K562 (cell line): ENCODE measurements at regions not wholly inside any gene's neighbourhood (a gene's known extent, or its start where the extent isn't known, plus 50 kb on each side); places are given as distances from the start of the nearest gene placed in this dataset.

Experiments used
- CBFB ChIP-seq: sonication (generic); formaldehyde crosslinking; IDR thresholded peaks from 2 replicates; pipeline ENCODE4 v1.4.0; 2020; ENCODE audit warnings: mild to moderate bottlenecking, missing genetic modification reagents
- CEBPB ChIP-seq: fragments of 450-650 bp; IDR thresholded peaks from 2 replicates; pipeline ENCODE4 v1.6.1; 2016; ENCODE audit warnings: missing genetic modification characterization, missing compliant biosample characterization
- CHD2 ChIP-seq: IDR thresholded peaks from 2 replicates; pipeline ENCODE4 v1.6.1; 2011; ENCODE audit warnings: low read depth, low read length
- E2F4 ChIP-seq: sonication (generic); formaldehyde crosslinking; IDR thresholded peaks from 2 replicates; pipeline ENCODE4 v1.8.0; 2022; ENCODE audit warnings: mild to moderate bottlenecking, low read depth, missing genetic modification reagents
- KLF6 ChIP-seq: fragments of 250-450 bp; sonication (Bioruptor Pico); IDR thresholded peaks from 2 replicates; pipeline ENCODE4 v1.4.0; 2020; ENCODE audit warnings: mild to moderate bottlenecking, moderate library complexity, borderline replicate concordance
- MAFK ChIP-seq: IDR thresholded peaks from 2 replicates; pipeline ENCODE4 v1.6.1; 2011; ENCODE audit warnings: low read length, improper control_type of control experiment
- NCOR1 ChIP-seq: fragments of 450-650 bp; IDR thresholded peaks from 2 replicates; pipeline ENCODE4 v1.6.1; 2016; ENCODE audit warnings: mild to moderate bottlenecking, moderate library complexity
- POLR2AphosphoS5 ChIP-seq: IDR thresholded peaks from 2 replicates; pipeline ENCODE4 v1.6.1; 2011; ENCODE audit warnings: mild to moderate bottlenecking, low read depth, low read length, moderate library complexity; ENCODE audit not compliant: control insufficient read depth, insufficient read depth
- RBM15 ChIP-seq: fragments of 200-400 bp; formaldehyde crosslinking; IDR thresholded peaks from 2 replicates; pipeline ENCODE4 v1.6.1; 2018; ENCODE audit warnings: mild to moderate bottlenecking, low read length, moderate library complexity; ENCODE audit not compliant: insufficient read depth
- TF ChIP-seq, protein P1 (sequence below), 3 experiments: IDR thresholded peaks in 2 of 3; conservative IDR thresholded peaks in 1 of 3; 2 replicates each; pipeline ENCODE4 v1.5.1; 2011 to 2012; ENCODE audit warnings: low read length in 3 of 3, mild to moderate bottlenecking in 3 of 3, control low read depth in 2 of 3, improper control_type of control experiment in 1 of 3, inconsistent platforms in 1 of 3, low read depth in 1 of 3, mixed read lengths in 1 of 3, moderate library complexity in 1 of 3; ENCODE audit not compliant: insufficient read depth in 2 of 3
- TF ChIP-seq, protein P2 (sequence below), 2 experiments: fragments of 450-650 bp in 1 of 2; sonication (generic) in 1 of 2; formaldehyde crosslinking; conservative IDR thresholded peaks; 2 replicates each; pipeline versions ENCODE4 v1.4.0 to v1.8.1; 2020 to 2022; ENCODE audit warnings: mild to moderate bottlenecking in 1 of 2, missing genetic modification reagents in 1 of 2
- TF ChIP-seq, protein P3 (sequence below), 2 experiments: IDR thresholded peaks; 2 replicates each; pipeline ENCODE4 v1.6.1; 2011; ENCODE audit warnings: borderline replicate concordance in 1 of 2, control low read depth in 1 of 2, low read depth in 1 of 2, low read length in 1 of 2, mild to moderate bottlenecking in 1 of 2, mixed read lengths in 1 of 2, moderate library complexity in 1 of 2; ENCODE audit not compliant: insufficient read depth in 1 of 2, insufficient read length in 1 of 2, poor library complexity in 1 of 2, severe bottlenecking in 1 of 2; ENCODE audit errors: extremely low read depth in 1 of 2

DNA sequence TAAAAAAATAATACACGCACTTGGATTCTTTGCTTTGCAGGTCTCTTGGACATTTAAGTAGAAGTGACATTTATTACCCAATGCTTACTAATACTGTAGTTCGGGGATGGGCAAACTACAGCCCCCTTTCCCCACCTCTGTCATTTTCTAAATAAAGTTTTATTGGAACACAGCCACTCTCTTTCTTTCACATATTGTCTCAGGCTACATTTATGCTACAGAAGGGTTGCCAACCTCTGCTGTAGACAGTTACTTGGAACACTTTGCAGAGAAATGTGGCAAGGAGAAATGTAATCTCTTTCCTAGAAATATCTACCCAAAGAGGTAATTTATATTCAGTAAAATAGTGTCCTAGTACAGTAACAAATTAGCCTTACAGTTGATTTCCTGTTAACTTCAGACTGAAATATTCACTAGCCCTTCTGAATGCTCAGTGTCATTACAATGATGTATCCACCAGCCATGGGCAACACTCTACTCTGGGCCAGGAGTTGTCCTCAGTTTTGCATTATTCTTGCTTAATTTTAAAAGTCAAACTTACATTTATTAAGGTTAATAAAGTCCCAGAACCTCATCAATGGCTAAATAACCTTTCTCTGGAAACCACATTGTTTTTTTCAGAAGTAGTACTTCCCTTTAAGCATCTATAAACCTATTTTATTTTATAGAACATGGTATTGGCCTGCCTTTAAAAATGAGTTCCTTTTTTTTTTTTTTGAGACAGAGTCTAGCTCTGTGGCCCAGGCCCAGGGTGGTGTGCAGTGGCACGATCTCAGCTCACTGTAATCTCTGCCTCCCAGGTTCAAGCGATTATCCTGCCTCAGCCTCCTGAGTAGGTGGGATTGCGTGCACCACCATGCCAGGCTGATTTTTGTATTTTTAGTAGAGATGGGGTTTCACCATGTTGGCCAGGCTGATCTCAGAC is 269.6 kb upstream of the AMIGO2 start:
- TF ChIP-seq E2F4 (CRISPR knock-in tag) (no peak), KLF6 (CRISPR knock-in tag) (no peak), NCOR1 (no peak), MAFK (no peak), CHD2 (no peak), CEBPB (no peak), RBM15 (no peak), POLR2AphosphoS5 (no peak), CBFB (CRISPR knock-in tag) (no peak)
- TF ChIP-seq, protein P1, sequence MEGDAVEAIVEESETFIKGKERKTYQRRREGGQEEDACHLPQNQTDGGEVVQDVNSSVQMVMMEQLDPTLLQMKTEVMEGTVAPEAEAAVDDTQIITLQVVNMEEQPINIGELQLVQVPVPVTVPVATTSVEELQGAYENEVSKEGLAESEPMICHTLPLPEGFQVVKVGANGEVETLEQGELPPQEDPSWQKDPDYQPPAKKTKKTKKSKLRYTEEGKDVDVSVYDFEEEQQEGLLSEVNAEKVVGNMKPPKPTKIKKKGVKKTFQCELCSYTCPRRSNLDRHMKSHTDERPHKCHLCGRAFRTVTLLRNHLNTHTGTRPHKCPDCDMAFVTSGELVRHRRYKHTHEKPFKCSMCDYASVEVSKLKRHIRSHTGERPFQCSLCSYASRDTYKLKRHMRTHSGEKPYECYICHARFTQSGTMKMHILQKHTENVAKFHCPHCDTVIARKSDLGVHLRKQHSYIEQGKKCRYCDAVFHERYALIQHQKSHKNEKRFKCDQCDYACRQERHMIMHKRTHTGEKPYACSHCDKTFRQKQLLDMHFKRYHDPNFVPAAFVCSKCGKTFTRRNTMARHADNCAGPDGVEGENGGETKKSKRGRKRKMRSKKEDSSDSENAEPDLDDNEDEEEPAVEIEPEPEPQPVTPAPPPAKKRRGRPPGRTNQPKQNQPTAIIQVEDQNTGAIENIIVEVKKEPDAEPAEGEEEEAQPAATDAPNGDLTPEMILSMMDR (IDR thresholded peaks at IDR 0.05 in 2 of 3, conservative IDR thresholded peaks at IDR 0.05 in 1 of 3; ENCODE audit: insufficient read depth in 2 of 3, low read depth in 1 of 3, low read length in 3 of 3): no peak
- TF ChIP-seq, protein P2, sequence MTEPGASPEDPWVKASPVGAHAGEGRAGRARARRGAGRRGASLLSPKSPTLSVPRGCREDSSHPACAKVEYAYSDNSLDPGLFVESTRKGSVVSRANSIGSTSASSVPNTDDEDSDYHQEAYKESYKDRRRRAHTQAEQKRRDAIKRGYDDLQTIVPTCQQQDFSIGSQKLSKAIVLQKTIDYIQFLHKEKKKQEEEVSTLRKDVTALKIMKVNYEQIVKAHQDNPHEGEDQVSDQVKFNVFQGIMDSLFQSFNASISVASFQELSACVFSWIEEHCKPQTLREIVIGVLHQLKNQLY (CRISPR knock-in tag; conservative IDR thresholded peaks at IDR 0.05): no peak
- TF ChIP-seq, protein P3, sequence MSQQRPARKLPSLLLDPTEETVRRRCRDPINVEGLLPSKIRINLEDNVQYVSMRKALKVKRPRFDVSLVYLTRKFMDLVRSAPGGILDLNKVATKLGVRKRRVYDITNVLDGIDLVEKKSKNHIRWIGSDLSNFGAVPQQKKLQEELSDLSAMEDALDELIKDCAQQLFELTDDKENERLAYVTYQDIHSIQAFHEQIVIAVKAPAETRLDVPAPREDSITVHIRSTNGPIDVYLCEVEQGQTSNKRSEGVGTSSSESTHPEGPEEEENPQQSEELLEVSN (IDR thresholded peaks at IDR 0.05; ENCODE audit: borderline replicate concordance in 1 of 2, extremely low read depth in 1 of 2, insufficient read depth in 1 of 2, insufficient read length in 1 of 2, low read depth in 1 of 2, low read length in 1 of 2, poor library complexity in 1 of 2, severe bottlenecking in 1 of 2): no peak
